Thyroid gland (tissue), 4 donors: ENCODE measurements at regions not wholly inside any gene's neighbourhood (a gene's known extent, or its start where the extent isn't known, plus 50 kb on each side); places are given as distances from the start of the nearest gene placed in this dataset.

Source experiments
- CTCF ChIP-seq, 6 experiments: fragments of 200-600 bp in 3 of 6; fragments of 450-650 bp in 3 of 6; sonication (generic) in 3 of 6; IDR thresholded peaks; one replicate each; pipeline ENCODE4 v1.5.1; 2016 to 2019; ENCODE audit warnings: antibody characterized with exemption in 6 of 6, mild to moderate bottlenecking in 2 of 6, inconsistent platforms in 1 of 6, moderate library complexity in 1 of 6
- POLR2A ChIP-seq, 2 donors: fragments of 450-650 bp; IDR thresholded peaks; one replicate each; pipeline ENCODE4 v1.6.1; 2017; ENCODE audit warnings: antibody characterized with exemption in 2 of 2, mild to moderate bottlenecking in 2 of 2, moderate library complexity in 1 of 2

- TF ChIP-seq CTCF (IDR thresholded peaks at IDR 0.05), result no peak
- no peak for TF ChIP-seq POLR2A (IDR thresholded peaks at IDR 0.05)
These were observed 427.8 kb downstream of the ARL4A start for GRCh38 chr7:13115157-13115772.
